ENCODE measurements at regions not wholly inside any gene's neighbourhood (a gene's known extent, or its start where the extent isn't known, plus 50 kb on each side); places are given as distances from the start of the nearest gene placed in this dataset.

- peak in 1 of 8 donors; percentile 8 for ATAC-seq
- Histone ChIP-seq H3K4me1 (peaks cover 0 to 46% (median 0%) of the 10 kb centered on the region in 9 donors), H3K9me3 (peaks cover 0 to 10% (median 0%) of the 10 kb centered on the region in 11 donors), H3K27me3 (no peaks in the 10 kb centered on the region), H3K4me3 (no peak overlapping the region), H3K36me3 (no peaks in the 10 kb centered on the region), H3K27ac (peak overlapping the region in 2 of 10 donors; percentile 1 to 35)
- no peak for TF ChIP-seq CTCF (IDR thresholded peaks at IDR 0.05)
- WGBS, 2 donors = 68 to 74% methylated on average over 5 of the region's 5 CpGs
- no peak for DNase-seq
- intact Hi-C loops (cut with DNase I) = no loop called here
Observed at GRCh38 chr10:94146746-94147145, 153.0 kb downstream of the PLCE1 start.

GRCh38 chr10:94149702-94150101 is 156.0 kb downstream of the PLCE1 start:
- Histone ChIP-seq H3K27ac (peak overlapping the region in 1 of 10 donors; percentile 26), H3K27me3 (no peaks in the 10 kb centered on the region), H3K9me3 (peaks cover 0 to 10% (median 0%) of the 10 kb centered on the region in 11 donors), H3K36me3 (no peaks in the 10 kb centered on the region), H3K4me1 (peaks cover 0 to 46% (median 5%) of the 10 kb centered on the region in 9 donors), H3K4me3 (no peak overlapping the region)
- DNase-seq (no peak), ATAC-seq (no peak)
- intact Hi-C loops (cut with DNase I) = no loop called here
- 84 to 89% methylated on average over 2 of the region's 2 CpGs for WGBS, 2 donors
- TF ChIP-seq CTCF (IDR thresholded peaks at IDR 0.05) = no peak

- TF ChIP-seq CTCF (IDR thresholded peaks at IDR 0.05) = no peak
- DNase-seq (no peak), ATAC-seq (peak in 2 of 8 donors; percentile 29 to 37)
- H3K27me3 ChIP-seq = no peaks in the 10 kb centered on the region
- no peaks in the 10 kb centered on the region for H3K36me3 ChIP-seq
- H3K9me3 ChIP-seq = peaks cover 0 to 7% (median 0%) of the 10 kb centered on the region in 11 donors
- no peak overlapping the region for H3K4me3 ChIP-seq
- intact Hi-C loops (cut with DNase I) = no loop called here
- WGBS, 2 donors = 45 to 58% methylated on average over 1 of the region's 1 CpG
- H3K4me1 ChIP-seq = peaks cover 0 to 49% (median 9%) of the 10 kb centered on the region in 9 donors
- peak overlapping the region in 1 of 10 donors; percentile 26 for H3K27ac ChIP-seq
Observed at GRCh38 chr10:94150541-94151184, 156.9 kb downstream of the PLCE1 start.

GRCh38 chr10:94155722-94156271 is 162.1 kb downstream of the PLCE1 start:
- Histone ChIP-seq H3K4me3 (no peak overlapping the region), H3K36me3 (no peaks in the 10 kb centered on the region), H3K9me3 (peaks cover 0 to 12% (median 0%) of the 10 kb centered on the region in 11 donors), H3K27ac (peak overlapping the region in 5 of 10 donors; percentile 8 to 68 (median 41)), H3K4me1 (peaks cover 0 to 30% (median 10%) of the 10 kb centered on the region in 9 donors), H3K27me3 (no peaks in the 10 kb centered on the region)
- intact Hi-C loops (cut with DNase I) = no loop called here
- TF ChIP-seq CTCF (IDR thresholded peaks at IDR 0.05) = no peak
- ATAC-seq (peak in 3 of 8 donors; percentile 52 to 69 (median 56)), DNase-seq (no peak)
- 60 to 67% methylated on average over 4 of the region's 4 CpGs for WGBS, 2 donors
